ENCODE measurements at regions not wholly inside any gene's neighbourhood (a gene's known extent, or its start where the extent isn't known, plus 50 kb on each side); places are given as distances from the start of the nearest gene placed in this dataset.
"Not testable (repeated sequence)": the region's sequence is repeated elsewhere in the genome, so short reads cannot be mapped to it uniquely, and the experiment has no call there.

GRCh38 chr15:39409876-39410530, 170.9 kb upstream of the THBS1 start:
- DNase-seq: no peak

GRCh38 chr15:39411102-39411989, 169.5 kb upstream of the THBS1 start:
- DNase-seq: no peak

GRCh38 chr15:39413558-39413957, 167.3 kb upstream of the THBS1 start:
- no peak for DNase-seq

- no peak for DNase-seq
Observed at GRCh38 chr15:39414201-39414600, 166.7 kb upstream of the THBS1 start.

- no peak for DNase-seq
Observed at GRCh38 chr15:39415634-39416033, 165.2 kb upstream of the THBS1 start.

GRCh38 chr15:39416258-39416657, 164.6 kb upstream of the THBS1 start:
- DNase-seq: no peak

GRCh38 chr15:39417366-39418134, 163.3 kb upstream of the THBS1 start:
- DNase-seq: no peak

- no peak for DNase-seq
Observed at GRCh38 chr15:39419651-39420050, 161.2 kb upstream of the THBS1 start.

- DNase-seq: not testable (repeated sequence)
Observed at GRCh38 chr15:39420123-39420852, 160.6 kb upstream of the THBS1 start.

- DNase-seq: not testable (repeated sequence)
Observed at GRCh38 chr15:39420853-39421192, 160.1 kb upstream of the THBS1 start.

- peak; percentile 70 for DNase-seq
Observed at GRCh38 chr15:39426552-39427532, 154.0 kb upstream of the THBS1 start.

- no peak for DNase-seq
Observed at GRCh38 chr15:39427705-39428104, 153.2 kb upstream of the THBS1 start.

- DNase-seq: no peak
Observed at GRCh38 chr15:39429898-39430357, 151.0 kb upstream of the THBS1 start.

GRCh38 chr15:39430389-39430788, 150.5 kb upstream of the THBS1 start:
- DNase-seq: no peak

GRCh38 chr15:39431376-39431775, 149.5 kb upstream of the THBS1 start:
- no peak for DNase-seq

- no peak for DNase-seq
Observed at GRCh38 chr15:39432026-39432425, 148.9 kb upstream of the THBS1 start.

GRCh38 chr15:39432912-39433348, 147.9 kb upstream of the THBS1 start:
- no peak for DNase-seq

GRCh38 chr15:39433376-39433775, 147.5 kb upstream of the THBS1 start:
- no peak for DNase-seq

- DNase-seq: no peak
Observed at GRCh38 chr15:39434163-39434562, 146.7 kb upstream of the THBS1 start.

- no peak for DNase-seq
Observed at GRCh38 chr15:39434751-39435238, 146.1 kb upstream of the THBS1 start.

GRCh38 chr15:39435244-39435643, 145.6 kb upstream of the THBS1 start:
- no peak for DNase-seq
